ENCODE measurements at regions not wholly inside any gene's neighbourhood (a gene's known extent, or its start where the extent isn't known, plus 50 kb on each side); places are given as distances from the start of the nearest gene placed in this dataset.

DNA sequence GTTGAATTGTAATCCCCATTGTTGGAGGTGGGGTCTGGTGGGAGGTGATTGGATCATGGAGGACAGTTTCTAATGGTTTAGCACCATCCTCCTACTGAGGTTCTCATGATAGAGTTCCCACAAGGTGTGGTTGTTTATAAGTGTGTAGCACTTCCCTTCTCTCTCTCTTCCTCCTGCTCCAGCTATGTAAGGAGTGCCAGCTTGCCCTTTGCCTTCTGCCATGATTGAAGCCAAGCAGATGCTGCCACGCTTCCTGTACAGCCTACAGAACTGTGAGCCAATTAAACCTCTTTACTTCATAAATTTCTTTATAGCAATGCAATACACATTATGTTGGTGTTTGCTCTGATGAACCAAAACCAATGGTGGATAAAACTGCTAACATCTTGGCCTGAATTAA, 238.2 kb downstream of the EFNB2 start:
- no peak for DNase-seq (ENCODE audit: low read depth)

DNA sequence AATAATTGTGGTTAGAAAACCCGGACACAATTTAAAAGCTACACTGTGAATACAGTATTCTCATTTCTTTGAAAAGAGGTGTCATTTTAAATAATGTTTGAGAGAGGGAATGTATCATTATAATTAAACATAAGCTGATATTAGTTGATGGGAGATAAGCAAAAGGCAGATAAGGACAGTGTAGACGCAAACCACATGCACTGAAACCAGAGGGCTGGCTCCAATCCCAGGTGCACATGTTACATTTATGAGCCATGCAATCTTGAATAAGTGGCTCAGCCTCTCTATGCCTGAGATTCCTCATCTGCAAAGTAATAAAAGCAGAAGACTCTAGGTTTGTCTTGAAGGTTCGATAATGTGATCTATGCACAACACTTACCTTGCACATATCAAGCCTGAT, 238.7 kb downstream of the EFNB2 start:
- DNase-seq (ENCODE audit: low read depth) = no peak

DNA sequence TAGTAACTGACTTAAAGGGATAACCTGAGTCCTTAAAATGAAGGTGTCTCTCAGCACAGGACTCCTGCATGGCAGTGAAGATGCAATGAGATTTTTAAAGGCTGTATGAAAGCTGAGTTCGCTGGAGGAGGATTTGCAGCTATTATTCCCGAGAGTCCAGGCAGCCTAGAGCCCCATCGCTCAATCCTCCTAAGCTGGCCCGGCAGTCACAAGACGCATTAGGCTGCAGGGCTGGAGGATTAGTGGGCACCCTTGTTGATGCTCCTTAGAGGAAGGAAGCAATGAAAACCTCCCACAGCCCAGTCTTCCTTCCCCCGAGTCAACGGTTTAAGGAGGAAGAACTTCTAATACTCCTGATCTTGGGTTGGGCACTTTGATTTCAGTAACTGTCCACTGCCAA, 239.5 kb downstream of the EFNB2 start:
- DNase-seq (ENCODE audit: low read depth) = no peak

GRCh38 chr13:106291006-106291405, 244.5 kb downstream of the EFNB2 start:
- DNase-seq (ENCODE audit: low read depth) = no peak

DNA sequence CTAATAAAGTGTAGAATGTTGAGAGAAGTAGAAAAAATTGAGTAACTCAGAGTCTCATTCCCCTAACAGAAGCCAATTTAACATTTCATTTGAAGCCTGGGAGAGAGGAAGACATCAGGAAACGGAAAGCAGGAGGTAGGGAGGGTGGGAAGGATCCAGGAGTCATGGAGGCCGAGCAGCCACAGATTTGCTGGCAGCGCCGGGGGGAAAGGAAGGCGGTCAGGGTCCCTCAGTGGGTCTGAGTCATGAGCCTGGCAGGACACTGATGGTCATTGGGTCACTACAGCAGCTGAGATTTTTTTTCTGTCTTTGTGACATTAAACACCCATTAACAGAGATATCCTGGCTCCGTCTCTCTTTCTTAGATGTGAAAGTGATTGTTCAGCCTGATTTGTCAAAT, 248.1 kb downstream of the EFNB2 start:
- DNase-seq (ENCODE audit: low read depth) = no peak

DNA sequence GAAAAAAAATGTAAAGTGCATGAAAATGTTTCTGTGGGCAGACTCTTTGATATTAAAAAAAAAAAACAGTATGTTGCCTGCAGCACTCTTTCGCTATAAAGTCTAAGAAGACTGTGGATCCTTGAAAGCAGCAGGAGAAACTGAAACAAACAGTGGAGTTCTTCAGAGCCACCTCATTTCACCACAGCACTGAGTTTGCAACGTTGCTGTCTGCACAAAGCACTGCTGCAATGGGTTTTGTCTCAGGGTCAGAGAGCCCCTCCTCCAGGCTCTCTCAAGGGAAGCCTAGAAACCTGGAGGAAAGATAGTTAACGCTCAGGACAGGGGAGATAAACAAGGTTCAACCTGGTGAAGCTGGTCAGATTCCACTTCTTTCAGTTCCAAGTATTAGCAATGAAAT, 248.7 kb downstream of the EFNB2 start:
- no peak for DNase-seq (ENCODE audit: low read depth)

DNA sequence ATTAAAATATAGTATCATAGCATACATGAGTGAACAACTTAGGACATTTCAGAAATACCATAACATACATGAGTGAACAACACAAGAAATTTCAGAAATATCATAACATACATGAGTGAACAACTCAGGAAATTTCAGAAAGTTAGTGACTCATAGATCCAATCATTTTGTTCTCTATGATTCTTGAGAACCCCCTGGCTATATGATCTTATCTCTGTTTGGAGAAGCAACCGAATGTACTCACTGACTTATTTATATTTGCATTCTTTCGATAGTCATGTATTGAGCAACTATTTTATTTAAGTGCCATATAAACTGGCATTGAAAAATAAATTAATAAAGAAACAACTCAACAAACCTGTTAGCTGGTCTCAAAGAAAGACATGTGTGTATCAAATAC, 251.1 kb downstream of the EFNB2 start:
- no peak for DNase-seq (ENCODE audit: low read depth)

DNA sequence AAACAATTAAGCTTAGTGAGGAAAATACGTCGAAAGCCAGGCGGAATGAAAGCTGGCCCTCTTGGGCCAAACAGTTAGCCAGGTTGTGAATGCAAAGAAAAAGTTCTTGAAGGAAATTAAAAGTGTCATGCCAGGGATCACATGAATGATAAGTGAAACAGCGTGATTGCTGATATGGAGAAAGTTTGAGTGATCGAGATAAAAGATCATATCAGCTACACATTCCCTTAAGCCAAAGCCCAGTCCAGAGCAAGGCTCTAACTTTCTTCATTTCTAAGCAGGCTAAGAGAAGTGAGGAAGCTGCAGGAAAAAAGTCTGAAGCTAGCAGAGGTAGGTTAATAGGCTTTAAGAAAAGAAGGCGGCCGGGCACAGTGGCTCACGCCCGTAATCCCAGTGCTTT, 254.0 kb downstream of the EFNB2 start:
- no peak for DNase-seq (ENCODE audit: low read depth)

DNA sequence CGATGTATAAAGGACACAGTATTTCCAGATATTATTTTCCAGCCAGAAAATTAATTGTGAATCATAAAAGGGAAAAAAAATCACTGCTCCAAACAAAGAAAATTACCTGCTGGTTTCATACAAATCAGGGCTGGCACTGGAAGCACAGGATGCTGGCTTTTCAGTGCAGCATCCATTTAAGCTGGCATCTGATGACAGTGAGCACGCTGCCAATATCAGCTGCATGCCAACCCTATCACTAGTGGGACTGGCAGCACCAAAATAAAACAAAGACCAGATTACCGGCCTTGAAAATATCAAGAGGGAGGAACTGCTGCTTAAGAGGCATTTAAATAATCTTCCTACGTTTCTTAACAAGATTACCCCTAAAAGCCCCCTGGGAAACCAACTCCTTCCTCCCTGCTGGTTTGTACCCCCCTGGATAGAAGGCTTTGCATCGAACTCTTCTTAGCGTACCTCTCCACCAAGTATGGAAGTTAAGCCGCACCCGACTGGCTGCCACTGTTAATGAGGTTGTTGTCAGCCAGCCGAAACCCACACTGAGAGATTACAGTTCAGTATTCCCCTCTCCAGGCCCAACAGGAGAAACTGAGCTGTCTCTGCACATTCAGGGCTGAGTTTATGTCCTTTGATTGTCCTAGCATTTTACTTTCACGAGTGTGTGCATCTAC, 257.8 kb downstream of the EFNB2 start:
- DNase-seq (ENCODE audit: low read depth) = no peak

DNA sequence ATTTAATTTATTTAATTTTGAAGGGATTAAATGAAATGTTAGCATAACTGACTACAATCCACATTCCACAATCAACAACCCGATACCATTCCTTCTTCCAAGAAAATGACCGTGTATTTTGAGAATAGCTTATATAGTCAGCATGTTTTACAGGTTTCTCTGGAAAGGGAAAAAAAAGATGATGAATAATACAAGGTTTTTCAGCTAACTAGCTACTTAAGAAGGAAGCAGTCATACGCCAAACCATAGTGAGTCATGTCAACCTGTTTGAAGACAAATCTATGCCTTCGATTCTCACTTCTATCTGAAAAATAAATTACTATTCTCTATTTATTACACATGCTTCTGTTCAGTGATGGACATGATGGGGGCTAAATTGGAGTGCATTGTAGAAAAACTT, 258.6 kb downstream of the EFNB2 start:
- no peak for DNase-seq (ENCODE audit: low read depth)

DNA sequence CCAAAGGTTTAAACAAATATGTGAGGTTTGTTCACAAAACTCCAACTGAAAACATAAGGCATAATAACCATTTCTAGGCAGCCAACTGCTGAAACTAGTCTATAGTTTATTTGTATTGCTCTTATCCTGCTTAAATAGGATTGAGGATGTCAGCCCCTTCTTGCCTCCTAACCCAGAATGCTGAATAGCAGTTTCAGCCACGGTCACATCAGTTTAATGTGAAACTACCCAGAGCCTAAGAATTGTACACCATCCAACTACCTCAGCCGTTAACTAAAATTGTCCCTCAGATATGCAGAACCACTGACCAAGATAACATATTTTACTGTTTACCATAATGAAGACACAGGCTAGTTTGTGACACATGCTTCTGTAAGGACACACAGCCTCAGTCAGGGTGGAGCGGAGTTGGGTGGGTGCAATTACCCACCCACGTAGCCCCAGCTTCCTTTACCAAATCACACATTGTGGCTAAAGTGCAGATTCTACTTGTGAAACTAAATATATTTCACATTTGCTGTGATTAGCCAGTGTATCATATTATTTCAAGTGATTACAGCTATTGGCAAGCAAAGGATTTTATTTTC, 259.9 kb downstream of the EFNB2 start:
- no peak for DNase-seq (ENCODE audit: low read depth)

DNA sequence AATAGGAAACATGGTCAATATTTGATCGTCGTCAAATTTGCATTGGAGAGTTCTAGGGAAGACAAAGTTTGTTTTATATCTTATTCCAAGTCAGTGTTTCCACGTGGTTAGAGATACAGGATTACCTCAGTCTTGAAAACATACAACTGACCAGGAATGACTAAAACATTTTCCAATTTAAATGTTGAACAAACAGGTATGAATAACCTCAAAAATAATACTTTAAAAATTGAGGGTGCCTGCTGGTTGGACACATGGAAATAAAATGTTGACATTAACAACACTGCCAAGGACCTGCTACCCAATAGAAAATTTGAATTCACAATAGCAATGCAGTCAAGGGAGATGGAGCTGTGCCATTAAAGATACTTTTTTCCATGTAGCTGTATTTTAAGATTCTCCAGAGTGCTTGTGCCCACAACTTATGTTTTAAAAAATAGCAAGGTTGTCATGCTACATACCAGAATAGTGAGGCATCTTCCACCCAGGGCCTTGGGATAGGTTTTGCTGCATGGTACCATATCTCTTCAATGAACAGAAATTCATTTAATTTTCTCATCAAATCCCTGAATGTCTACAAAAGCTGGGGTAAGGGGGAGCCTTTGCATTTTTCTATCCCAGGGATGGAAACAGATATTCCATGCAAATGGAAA, 260.8 kb downstream of the EFNB2 start:
- no peak for DNase-seq (ENCODE audit: low read depth)

- no peak for DNase-seq (ENCODE audit: low read depth)
These were observed 271.7 kb downstream of the EFNB2 start for GRCh38 chr13:106263801-106264200.

DNA sequence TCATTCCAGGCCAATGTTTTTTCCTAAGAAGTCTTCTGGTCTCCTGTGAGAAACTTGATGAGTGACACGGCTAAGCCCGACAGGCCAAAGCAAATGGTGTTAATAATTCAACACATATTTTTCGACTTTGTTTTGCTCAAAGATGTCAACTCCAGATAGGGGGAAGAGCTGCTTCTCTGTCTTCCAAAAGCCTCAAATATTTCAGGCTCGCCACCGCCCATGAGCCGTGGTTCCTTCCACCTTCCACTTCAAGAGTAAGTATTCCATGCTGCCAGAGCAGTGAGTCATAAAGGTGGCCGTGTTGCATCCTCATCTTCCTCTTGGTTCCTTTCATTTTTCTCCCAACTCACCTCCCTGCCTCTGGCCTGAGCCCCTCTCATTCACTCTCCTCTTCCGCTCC, 272.6 kb downstream of the EFNB2 start:
- DNase-seq (ENCODE audit: low read depth) = no peak

DNA sequence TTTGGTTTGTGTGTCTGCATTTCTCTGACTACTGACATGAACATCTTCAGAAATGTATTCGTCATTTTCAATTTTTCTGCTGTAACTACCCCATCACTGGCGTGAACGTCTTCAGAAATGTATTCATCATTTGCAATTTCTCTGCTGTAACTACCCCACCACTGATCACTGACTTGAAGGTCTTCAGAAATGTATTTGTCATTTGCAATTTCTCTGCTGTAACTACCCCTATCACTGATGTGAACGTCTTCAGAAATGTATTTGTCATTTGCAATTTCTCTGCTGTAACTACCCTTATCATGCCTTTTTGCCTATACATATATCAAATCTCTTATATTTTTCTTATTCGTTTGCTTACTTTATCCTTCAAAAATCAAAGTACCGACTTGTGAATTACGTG, 274.0 kb downstream of the EFNB2 start:
- no peak for DNase-seq (ENCODE audit: low read depth)

GRCh38 chr13:106260352-106260751, 275.1 kb downstream of the EFNB2 start:
- DNase-seq (ENCODE audit: low read depth) = no peak

GRCh38 chr13:106259928-106260327, 275.5 kb downstream of the EFNB2 start:
- DNase-seq (ENCODE audit: low read depth) = no peak

- no peak for DNase-seq (ENCODE audit: low read depth)
These were observed 288.7 kb downstream of the EFNB2 start for GRCh38 chr13:106246666-106247188.

DNA sequence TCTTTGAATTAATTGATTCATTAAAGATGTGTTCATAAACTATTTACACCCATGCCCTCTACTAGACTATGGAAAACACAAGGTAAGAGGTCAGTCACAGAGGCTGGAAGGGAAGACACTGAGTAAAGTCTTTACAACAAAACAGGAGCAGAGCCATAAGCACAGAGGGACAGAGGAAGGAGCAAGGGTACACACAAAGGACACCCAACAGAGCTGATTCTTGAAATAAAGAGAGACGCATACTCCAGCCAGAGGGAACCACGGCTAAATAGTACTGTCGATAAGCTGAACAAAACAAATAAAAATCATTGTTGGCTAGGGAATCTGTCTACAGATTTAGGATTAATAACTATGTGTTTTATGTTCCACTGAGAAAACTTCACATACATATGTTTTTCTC, 289.2 kb downstream of the EFNB2 start:
- no peak for DNase-seq (ENCODE audit: low read depth)

DNA sequence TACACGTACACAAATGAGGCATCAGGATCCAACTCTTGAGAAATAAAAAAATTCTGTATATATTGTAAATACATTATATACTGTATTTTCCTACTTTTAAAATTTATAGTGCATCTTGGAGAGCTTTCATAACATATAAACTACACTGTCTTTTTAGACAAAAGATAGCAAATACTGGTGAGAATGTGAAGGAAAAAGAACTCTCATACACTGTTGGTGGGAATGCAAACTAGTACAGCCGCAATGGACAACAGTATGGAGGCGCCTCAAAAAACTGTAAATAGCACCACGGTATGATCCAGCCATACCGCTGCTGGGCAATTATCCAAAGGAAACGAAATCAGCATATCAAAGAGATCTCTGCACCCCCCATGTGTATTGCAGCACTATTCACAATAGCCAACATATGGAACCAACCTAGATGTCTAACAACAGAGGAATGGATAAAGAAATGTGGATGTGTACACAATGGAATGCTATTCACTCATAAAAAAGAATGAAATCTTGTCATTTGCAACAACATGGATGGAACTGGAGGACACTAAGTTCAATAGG, 292.4 kb downstream of the EFNB2 start:
- no peak for DNase-seq (ENCODE audit: low read depth)

DNA sequence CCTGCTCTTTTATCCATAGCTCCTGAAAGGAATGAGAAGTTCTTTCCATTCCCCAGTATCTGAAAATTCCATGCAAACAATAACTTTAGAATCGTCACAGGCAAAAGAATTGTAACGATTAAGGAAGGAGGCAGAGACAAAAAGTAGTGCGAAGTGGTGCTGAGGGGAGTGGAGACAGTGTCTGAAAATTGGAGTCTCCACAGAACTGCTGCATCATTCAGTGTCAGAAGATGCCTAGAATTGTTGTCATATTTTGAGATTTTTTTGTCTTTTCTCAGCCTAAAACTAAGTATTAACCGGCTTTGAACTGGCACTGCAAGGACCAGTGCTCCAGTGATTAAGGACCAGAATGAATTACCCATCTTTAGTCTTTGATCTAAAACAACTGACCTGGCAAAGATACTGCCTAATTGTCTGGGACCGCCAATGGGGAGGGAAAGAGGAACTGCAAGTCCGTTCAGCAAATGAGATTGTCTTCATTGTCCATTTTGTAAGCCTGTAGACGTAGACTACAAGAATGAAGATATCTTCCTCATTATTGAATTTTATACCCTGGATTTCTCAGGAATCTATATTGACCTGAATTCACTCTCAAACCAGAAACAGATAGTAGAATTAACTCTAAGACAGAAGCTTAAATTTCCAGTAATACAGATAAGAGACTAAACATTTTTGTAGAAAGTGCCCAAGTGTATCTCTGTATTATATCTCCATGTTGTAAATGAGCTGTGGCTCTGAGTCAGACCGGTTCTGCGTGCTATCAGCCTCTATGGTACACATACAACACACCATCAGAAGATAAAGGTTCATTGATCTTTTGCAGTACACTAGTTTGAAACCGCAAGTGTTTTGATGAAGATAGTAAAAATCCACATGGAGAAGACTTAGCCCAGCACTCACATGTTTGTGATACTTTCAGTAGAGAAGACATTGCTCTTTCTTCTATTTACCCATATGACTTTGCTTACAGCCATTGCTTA, 293.2 kb downstream of the EFNB2 start:
- DNase-seq (ENCODE audit: low read depth) = no peak

- DNase-seq (ENCODE audit: low read depth) = no peak
These were observed 296.8 kb downstream of the EFNB2 start for GRCh38 chr13:106238690-106239089.

Data from activated gamma-delta T cell treated with anti-CD3 and anti-CD28 coated beads, Interleukin-2, amount 50 U/mL, for 16 hours (primary cell).